ENCODE measurements at regions not wholly inside any gene's neighbourhood (a gene's known extent, or its start where the extent isn't known, plus 50 kb on each side); places are given as distances from the start of the nearest gene placed in this dataset.

DNA sequence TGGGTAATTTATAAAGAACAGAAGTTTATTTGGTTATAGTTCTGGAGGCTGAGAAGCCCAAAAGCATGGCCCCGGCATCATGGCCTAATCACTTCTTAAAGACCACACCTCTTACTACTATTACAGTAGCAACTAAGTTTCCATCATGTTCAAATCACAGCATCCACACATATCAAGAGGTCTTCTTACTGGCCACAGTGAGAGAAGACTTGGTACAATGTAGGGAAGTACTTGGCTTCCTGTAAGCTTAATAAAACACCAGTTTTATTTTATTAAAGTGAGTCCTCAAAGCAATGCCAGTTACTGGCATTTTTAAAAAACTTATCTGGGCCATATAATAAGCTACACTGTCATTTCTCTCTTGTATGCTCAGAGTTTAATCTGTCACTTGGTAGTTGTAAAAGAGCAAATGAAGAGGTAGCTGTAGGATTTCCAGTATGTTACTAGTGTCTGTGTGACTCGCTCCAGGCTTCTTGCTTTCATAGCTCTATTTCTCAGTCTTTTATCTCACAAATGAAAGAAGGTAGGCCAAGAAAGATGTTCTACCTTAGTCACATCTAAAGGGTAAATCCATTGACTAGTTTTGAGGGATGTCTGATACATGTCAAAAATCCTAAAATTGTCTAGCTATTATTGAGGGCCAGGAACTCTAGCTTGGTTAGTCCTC is 159.2 kb upstream of the CPEB2 start:
- no peak for DNase-seq (ENCODE audit: low spot score)
- no peak overlapping the region for H3K4me3 ChIP-seq (ENCODE audit: low read depth in 1 of 3, low read length in 3 of 3)
- H3K36me3 ChIP-seq (ENCODE audit: control insufficient read depth in 4 of 4, insufficient read depth in 3 of 4, low read depth in 1 of 4, low read length in 3 of 4): no peaks in the 10 kb centered on the region
- TF ChIP-seq, protein P1, sequence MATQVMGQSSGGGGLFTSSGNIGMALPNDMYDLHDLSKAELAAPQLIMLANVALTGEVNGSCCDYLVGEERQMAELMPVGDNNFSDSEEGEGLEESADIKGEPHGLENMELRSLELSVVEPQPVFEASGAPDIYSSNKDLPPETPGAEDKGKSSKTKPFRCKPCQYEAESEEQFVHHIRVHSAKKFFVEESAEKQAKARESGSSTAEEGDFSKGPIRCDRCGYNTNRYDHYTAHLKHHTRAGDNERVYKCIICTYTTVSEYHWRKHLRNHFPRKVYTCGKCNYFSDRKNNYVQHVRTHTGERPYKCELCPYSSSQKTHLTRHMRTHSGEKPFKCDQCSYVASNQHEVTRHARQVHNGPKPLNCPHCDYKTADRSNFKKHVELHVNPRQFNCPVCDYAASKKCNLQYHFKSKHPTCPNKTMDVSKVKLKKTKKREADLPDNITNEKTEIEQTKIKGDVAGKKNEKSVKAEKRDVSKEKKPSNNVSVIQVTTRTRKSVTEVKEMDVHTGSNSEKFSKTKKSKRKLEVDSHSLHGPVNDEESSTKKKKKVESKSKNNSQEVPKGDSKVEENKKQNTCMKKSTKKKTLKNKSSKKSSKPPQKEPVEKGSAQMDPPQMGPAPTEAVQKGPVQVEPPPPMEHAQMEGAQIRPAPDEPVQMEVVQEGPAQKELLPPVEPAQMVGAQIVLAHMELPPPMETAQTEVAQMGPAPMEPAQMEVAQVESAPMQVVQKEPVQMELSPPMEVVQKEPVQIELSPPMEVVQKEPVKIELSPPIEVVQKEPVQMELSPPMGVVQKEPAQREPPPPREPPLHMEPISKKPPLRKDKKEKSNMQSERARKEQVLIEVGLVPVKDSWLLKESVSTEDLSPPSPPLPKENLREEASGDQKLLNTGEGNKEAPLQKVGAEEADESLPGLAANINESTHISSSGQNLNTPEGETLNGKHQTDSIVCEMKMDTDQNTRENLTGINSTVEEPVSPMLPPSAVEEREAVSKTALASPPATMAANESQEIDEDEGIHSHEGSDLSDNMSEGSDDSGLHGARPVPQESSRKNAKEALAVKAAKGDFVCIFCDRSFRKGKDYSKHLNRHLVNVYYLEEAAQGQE (IDR thresholded peaks at IDR 0.05): no peak
- TF ChIP-seq, protein P2, sequence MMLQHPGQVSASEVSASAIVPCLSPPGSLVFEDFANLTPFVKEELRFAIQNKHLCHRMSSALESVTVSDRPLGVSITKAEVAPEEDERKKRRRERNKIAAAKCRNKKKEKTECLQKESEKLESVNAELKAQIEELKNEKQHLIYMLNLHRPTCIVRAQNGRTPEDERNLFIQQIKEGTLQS (IDR thresholded peaks at IDR 0.05): no peak
- TF ChIP-seq RAD21 (IDR thresholded peaks at IDR 0.05) (no peak), RXRA (IDR thresholded peaks at IDR 0.05) (no peak), GABPA (IDR thresholded peaks at IDR 0.05 in 1 of 2, conservative IDR thresholded peaks at IDR 0.05 in 1 of 2) (no peak), NR2F2 (IDR thresholded peaks at IDR 0.05) (no peak)
- TF ChIP-seq, protein P3, sequence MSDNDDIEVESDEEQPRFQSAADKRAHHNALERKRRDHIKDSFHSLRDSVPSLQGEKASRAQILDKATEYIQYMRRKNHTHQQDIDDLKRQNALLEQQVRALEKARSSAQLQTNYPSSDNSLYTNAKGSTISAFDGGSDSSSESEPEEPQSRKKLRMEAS (IDR thresholded peaks at IDR 0.05): no peak
- no peak overlapping the region for H3K9ac ChIP-seq (ENCODE audit: low read depth in 1 of 2, low read length in 2 of 2)
- H3K9me3 ChIP-seq (ENCODE audit: control insufficient read depth in 4 of 4, low read length in 3 of 4): peaks cover 0 to 4% (median 0%) of the 10 kb centered on the region in 4 donors
- WGBS: 95% methylated on average over 2 of the region's 2 CpGs
- no peak overlapping the region for H3K27ac ChIP-seq (ENCODE audit: low read depth in 1 of 2, low read length in 2 of 2)
- H3K27me3 ChIP-seq (ENCODE audit: control insufficient read depth in 4 of 4, insufficient read depth in 4 of 4, low read length in 3 of 4): no peaks in the 10 kb centered on the region
- no peaks in the 10 kb centered on the region for H3K4me1 ChIP-seq (ENCODE audit: control insufficient read depth in 4 of 4, insufficient read depth in 4 of 4, low read length in 3 of 4)

DNA sequence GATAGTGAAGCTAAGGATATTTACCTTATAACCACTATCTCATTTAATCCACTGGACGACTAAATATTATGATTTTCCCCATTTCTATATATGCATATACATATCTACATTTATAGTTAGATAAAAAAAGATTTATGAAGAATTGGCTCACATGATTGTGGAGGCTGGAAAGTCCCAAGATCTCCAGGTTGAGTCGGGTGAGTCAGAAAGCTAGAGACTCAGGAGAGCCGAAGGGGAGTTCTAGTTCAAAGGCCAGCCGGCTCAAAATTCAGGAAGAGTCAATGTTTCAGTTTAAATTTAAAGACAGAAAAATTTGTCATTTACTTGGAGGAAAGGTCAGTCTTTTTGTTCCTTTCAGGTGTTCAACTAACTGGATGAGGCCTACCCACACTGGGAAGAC is 158.2 kb upstream of the CPEB2 start:
- H3K9me3 ChIP-seq (ENCODE audit: control insufficient read depth in 4 of 4, low read length in 3 of 4): peaks cover 0 to 2% (median 0%) of the 10 kb centered on the region in 4 donors
- no peak for TF ChIP-seq GABPA (IDR thresholded peaks at IDR 0.05 in 1 of 2, conservative IDR thresholded peaks at IDR 0.05 in 1 of 2)
- no peaks in the 10 kb centered on the region for H3K36me3 ChIP-seq (ENCODE audit: control insufficient read depth in 4 of 4, insufficient read depth in 3 of 4, low read depth in 1 of 4, low read length in 3 of 4)
- 84% methylated on average over 4 of the region's 4 CpGs for WGBS
- no peaks in the 10 kb centered on the region for H3K4me1 ChIP-seq (ENCODE audit: control insufficient read depth in 4 of 4, insufficient read depth in 4 of 4, low read length in 3 of 4)
- H3K27me3 ChIP-seq (ENCODE audit: control insufficient read depth in 4 of 4, insufficient read depth in 4 of 4, low read length in 3 of 4): no peaks in the 10 kb centered on the region
- no peak overlapping the region for H3K4me3 ChIP-seq (ENCODE audit: low read depth in 1 of 3, low read length in 3 of 3)
- no peak overlapping the region for H3K27ac ChIP-seq (ENCODE audit: low read depth in 1 of 2, low read length in 2 of 2)
- DNase-seq (ENCODE audit: low spot score): no peak
- no peak overlapping the region for H3K9ac ChIP-seq (ENCODE audit: low read depth in 1 of 2, low read length in 2 of 2)

DNA sequence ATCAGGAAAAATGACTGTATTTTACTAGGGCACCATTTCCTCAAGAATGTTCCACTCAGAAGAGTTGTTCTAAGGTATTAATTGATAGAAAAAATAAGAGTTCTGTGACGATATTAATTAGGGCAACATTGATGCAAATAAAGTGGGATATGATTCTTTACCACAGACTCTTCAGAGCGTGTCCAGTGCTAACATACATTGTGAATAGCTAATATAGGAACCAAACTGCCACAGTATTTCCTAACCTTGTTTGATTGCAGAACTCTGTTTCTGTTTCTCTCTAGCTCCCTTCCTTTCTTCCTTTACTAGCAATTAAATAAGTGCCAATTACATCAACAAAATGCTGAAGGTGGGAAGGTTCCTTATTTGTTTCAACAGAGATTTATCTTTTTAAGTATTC is 154.1 kb upstream of the CPEB2 start:
- WGBS: 88% methylated on average over 2 of the region's 2 CpGs
- H3K27ac ChIP-seq (ENCODE audit: low read depth in 1 of 2, low read length in 2 of 2): no peak overlapping the region
- H3K9ac ChIP-seq (ENCODE audit: low read depth in 1 of 2, low read length in 2 of 2): no peak overlapping the region
- DNase-seq (ENCODE audit: low spot score): no peak
- H3K9me3 ChIP-seq (ENCODE audit: control insufficient read depth in 4 of 4, low read length in 3 of 4): no peaks in the 10 kb centered on the region
- H3K4me1 ChIP-seq (ENCODE audit: control insufficient read depth in 4 of 4, insufficient read depth in 4 of 4, low read length in 3 of 4): no peaks in the 10 kb centered on the region
- H3K4me3 ChIP-seq (ENCODE audit: low read depth in 1 of 3, low read length in 3 of 3): no peak overlapping the region
- no peaks in the 10 kb centered on the region for H3K27me3 ChIP-seq (ENCODE audit: control insufficient read depth in 4 of 4, insufficient read depth in 4 of 4, low read length in 3 of 4)
- no peaks in the 10 kb centered on the region for H3K36me3 ChIP-seq (ENCODE audit: control insufficient read depth in 4 of 4, insufficient read depth in 3 of 4, low read depth in 1 of 4, low read length in 3 of 4)
- no peak for TF ChIP-seq NR2F2 (IDR thresholded peaks at IDR 0.05)
- TF ChIP-seq, protein P3 (IDR thresholded peaks at IDR 0.05): no peak
- no peak for TF ChIP-seq HNF4A (conservative IDR thresholded peaks at IDR 0.05)
- TF ChIP-seq FOXA2 (IDR thresholded peaks at IDR 0.05): no peak
- TF ChIP-seq, protein P4, sequence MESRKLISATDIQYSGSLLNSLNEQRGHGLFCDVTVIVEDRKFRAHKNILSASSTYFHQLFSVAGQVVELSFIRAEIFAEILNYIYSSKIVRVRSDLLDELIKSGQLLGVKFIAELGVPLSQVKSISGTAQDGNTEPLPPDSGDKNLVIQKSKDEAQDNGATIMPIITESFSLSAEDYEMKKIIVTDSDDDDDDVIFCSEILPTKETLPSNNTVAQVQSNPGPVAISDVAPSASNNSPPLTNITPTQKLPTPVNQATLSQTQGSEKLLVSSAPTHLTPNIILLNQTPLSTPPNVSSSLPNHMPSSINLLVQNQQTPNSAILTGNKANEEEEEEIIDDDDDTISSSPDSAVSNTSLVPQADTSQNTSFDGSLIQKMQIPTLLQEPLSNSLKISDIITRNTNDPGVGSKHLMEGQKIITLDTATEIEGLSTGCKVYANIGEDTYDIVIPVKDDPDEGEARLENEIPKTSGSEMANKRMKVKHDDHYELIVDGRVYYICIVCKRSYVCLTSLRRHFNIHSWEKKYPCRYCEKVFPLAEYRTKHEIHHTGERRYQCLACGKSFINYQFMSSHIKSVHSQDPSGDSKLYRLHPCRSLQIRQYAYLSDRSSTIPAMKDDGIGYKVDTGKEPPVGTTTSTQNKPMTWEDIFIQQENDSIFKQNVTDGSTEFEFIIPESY (IDR thresholded peaks at IDR 0.05): no peak
- TF ChIP-seq, protein P5, sequence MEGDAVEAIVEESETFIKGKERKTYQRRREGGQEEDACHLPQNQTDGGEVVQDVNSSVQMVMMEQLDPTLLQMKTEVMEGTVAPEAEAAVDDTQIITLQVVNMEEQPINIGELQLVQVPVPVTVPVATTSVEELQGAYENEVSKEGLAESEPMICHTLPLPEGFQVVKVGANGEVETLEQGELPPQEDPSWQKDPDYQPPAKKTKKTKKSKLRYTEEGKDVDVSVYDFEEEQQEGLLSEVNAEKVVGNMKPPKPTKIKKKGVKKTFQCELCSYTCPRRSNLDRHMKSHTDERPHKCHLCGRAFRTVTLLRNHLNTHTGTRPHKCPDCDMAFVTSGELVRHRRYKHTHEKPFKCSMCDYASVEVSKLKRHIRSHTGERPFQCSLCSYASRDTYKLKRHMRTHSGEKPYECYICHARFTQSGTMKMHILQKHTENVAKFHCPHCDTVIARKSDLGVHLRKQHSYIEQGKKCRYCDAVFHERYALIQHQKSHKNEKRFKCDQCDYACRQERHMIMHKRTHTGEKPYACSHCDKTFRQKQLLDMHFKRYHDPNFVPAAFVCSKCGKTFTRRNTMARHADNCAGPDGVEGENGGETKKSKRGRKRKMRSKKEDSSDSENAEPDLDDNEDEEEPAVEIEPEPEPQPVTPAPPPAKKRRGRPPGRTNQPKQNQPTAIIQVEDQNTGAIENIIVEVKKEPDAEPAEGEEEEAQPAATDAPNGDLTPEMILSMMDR (IDR thresholded peaks at IDR 0.05; ENCODE audit: low read depth, low read length, missing input control): no peak
- TF ChIP-seq EGR1 (IDR thresholded peaks at IDR 0.05; ENCODE audit: low read depth in 2 of 2): no peak
- no peak for TF ChIP-seq TAF1 (conservative IDR thresholded peaks at IDR 0.05)
- TF ChIP-seq YY1 (IDR thresholded peaks at IDR 0.05): no peak
- no peak for TF ChIP-seq JUND (IDR thresholded peaks at IDR 0.05)
- no peak for TF ChIP-seq SP1 (IDR thresholded peaks at IDR 0.05)
- TF ChIP-seq RXRA (IDR thresholded peaks at IDR 0.05): no peak
- TF ChIP-seq GABPA (IDR thresholded peaks at IDR 0.05 in 1 of 2, conservative IDR thresholded peaks at IDR 0.05 in 1 of 2): no peak
- TF ChIP-seq FOXA1 (IDR thresholded peaks at IDR 0.05): no peak

Measured in liver (tissue), 8 donors.